PC-3 (cell line): ENCODE measurements at regions not wholly inside any gene's neighbourhood (a gene's known extent, or its start where the extent isn't known, plus 50 kb on each side); places are given as distances from the start of the nearest gene placed in this dataset.

Source experiments
- ATAC-seq: fragments of 200-7000 bp; cut with Tn5 transposase; 2 replicates; pipeline ENCODE4 v1.9.1; 2020; ENCODE audit warnings: mild to moderate bottlenecking, moderate library complexity
- BruUV-seq: library from RNA; stranded (reverse); fragments of 400-500 nt; replicated peaks from 2 replicates; lab custom pipeline; 2021; lab: Mats Ljungman, UMichigan
- CTCF ChIA-PET: fragments of 300-600 bp; sonication (Branson Sonifier 250); formaldehyde crosslinking; loops from one replicate; lab custom pipeline; 2022; ENCODE audit warnings: antibody characterized with exemption; lab: Charles Lee
- POLR2A ChIA-PET: fragments of 300-600 bp; sonication (Branson Sonifier 250); formaldehyde crosslinking; loops from one replicate; lab custom pipeline; 2022; ENCODE audit warnings: antibody characterized with exemption; ENCODE audit not compliant: unreplicated experiment; lab: Charles Lee
- DNase-seq: peaks from one replicate; pipeline ENCODE4 v3.0.0-alpha.2; 2015
- H2AFZ ChIP-seq: fragments of 300-600 bp; sonication (generic); 2 replicates; pipeline ENCODE4 v1.6.0; 2016; ENCODE audit warnings: antibody characterized with exemption, low read length
- H3F3A ChIP-seq: fragments of 300-600 bp; sonication (generic); one replicate; pipeline ENCODE4 v1.6.0; 2017; ENCODE audit warnings: antibody characterized with exemption, low read length, control low read depth, mild to moderate bottlenecking; ENCODE audit not compliant: unreplicated experiment
- H3K27ac ChIP-seq: fragments of 300-600 bp; sonication (generic); 2 replicates; pipeline ENCODE4 v1.5.1; 2016; ENCODE audit warnings: mild to moderate bottlenecking, low read length
- H3K27me3 ChIP-seq: fragments of 300-600 bp; sonication (generic); 2 replicates; pipeline ENCODE4 v1.6.1; 2016; ENCODE audit warnings: low read length, mixed read lengths
- H3K36me3 ChIP-seq: fragments of 300-600 bp; sonication (generic); 2 replicates; pipeline ENCODE4 v1.6.1; 2016; ENCODE audit warnings: low read depth, mixed run types, low read length, mixed read lengths
- H3K4me1 ChIP-seq: fragments of 300-600 bp; sonication (generic); 2 replicates; pipeline ENCODE4 v1.5.1; 2016; ENCODE audit warnings: low read length; ENCODE audit not compliant: insufficient read depth
- H3K4me2 ChIP-seq: fragments of 300-600 bp; sonication (generic); 2 replicates; pipeline ENCODE4 v1.6.0; 2016; ENCODE audit warnings: low read length
- H3K4me3 ChIP-seq: fragments of 300-600 bp; sonication (generic); 2 replicates; pipeline ENCODE4 v1.5.1; 2016; ENCODE audit warnings: mild to moderate bottlenecking, low read length, mixed read lengths
- H3K79me2 ChIP-seq: fragments of 300-600 bp; sonication (generic); 2 replicates; pipeline ENCODE4 v1.6.1; 2017; ENCODE audit warnings: low read length, mixed read lengths
- H3K9ac ChIP-seq: fragments of 300-600 bp; sonication (generic); 2 replicates; pipeline ENCODE4 v1.6.0; 2016; ENCODE audit warnings: mild to moderate bottlenecking, low read length
- H3K9me2 ChIP-seq: fragments of 300-600 bp; sonication (generic); replicated peaks from 2 replicates; pipeline ENCODE4 v1.6.1; 2016; ENCODE audit warnings: mixed run types, low read length, mixed read lengths
- H3K9me3 ChIP-seq: fragments of 300-600 bp; sonication (generic); 2 replicates; pipeline ENCODE4 v1.6.1; 2016; ENCODE audit warnings: low read length, mixed read lengths
- H4K20me1 ChIP-seq: fragments of 300-600 bp; sonication (generic); 2 replicates; pipeline ENCODE4 v1.6.1; 2016; ENCODE audit warnings: low read length, mixed read lengths
- CTCF ChIP-seq: fragments of 300-600 bp; sonication (generic); conservative IDR thresholded peaks from 2 replicates; pipeline ENCODE4 v1.5.1; 2017; ENCODE audit warnings: antibody characterized with exemption, low read depth, mild to moderate bottlenecking, low read length
- EZH2 ChIP-seq: fragments of 300-600 bp; sonication (generic); IDR thresholded peaks from one replicate; pipeline ENCODE4 v1.6.1; 2017; ENCODE audit warnings: antibody characterized with exemption, mild to moderate bottlenecking, low read length; ENCODE audit not compliant: unreplicated experiment
- EZH2phosphoT487 ChIP-seq: fragments of 300-600 bp; sonication (generic); IDR thresholded peaks from 2 replicates; pipeline ENCODE4 v1.6.1; 2018; ENCODE audit warnings: mild to moderate bottlenecking, antibody characterized with exemption, low read length, borderline replicate concordance
- intact Hi-C: fragments of 100-400 bp; cut with micrococcal nuclease; formaldehyde crosslinking; loops from 2 replicates; pipeline ENCODE4 v1.9.0; 2023

GRCh38 chr11:110802162-110802561 is 89.9 kb upstream of the ARHGAP20 start:
- TF ChIP-seq CTCF (no peak), EZH2 (no peak), EZH2phosphoT487 (no peak)
- Histone ChIP-seq H2AFZ (no peak overlapping the region), H4K20me1 (no peaks in the 10 kb centered on the region), H3F3A (no peaks in the 10 kb centered on the region), H3K9me3 (no peaks in the 10 kb centered on the region), H3K4me3 (no peak overlapping the region), H3K4me1 (no peaks in the 10 kb centered on the region), H3K9ac (no peak overlapping the region), H3K9me2 (no peaks in the 10 kb centered on the region), H3K36me3 (no peaks in the 10 kb centered on the region), H3K27me3 (peaks cover 31% of the 10 kb centered on the region; the same call in 1 of the 2 replicates), H3K79me2 (no peaks in the 10 kb centered on the region), H3K4me2 (no peak overlapping the region), H3K27ac (no peak overlapping the region)
- no peak for DNase-seq
- POLR2A ChIA-PET: no interaction called here
- intact Hi-C loops: no loop called here
- CTCF ChIA-PET: no interaction called here
- no TSS peak for BruUV-seq
- ATAC-seq: no peak

- H3K9ac ChIP-seq: no peak overlapping the region
- no peaks in the 10 kb centered on the region for H3K4me1 ChIP-seq
- H3K27ac ChIP-seq: no peak overlapping the region
- H3K36me3 ChIP-seq: no peaks in the 10 kb centered on the region
- H3K9me2 ChIP-seq: no peaks in the 10 kb centered on the region
- H3K4me3 ChIP-seq: no peak overlapping the region
- no peaks in the 10 kb centered on the region for H3F3A ChIP-seq
- H2AFZ ChIP-seq: no peak overlapping the region
- no peak for DNase-seq
- H3K79me2 ChIP-seq: no peaks in the 10 kb centered on the region
- intact Hi-C loops: no loop called here
- POLR2A ChIA-PET: no interaction called here
- H3K27me3 ChIP-seq: peaks cover 33% of the 10 kb centered on the region; the same call in 1 of the 2 replicates
- ATAC-seq: no peak
- no TSS peak for BruUV-seq
- CTCF ChIA-PET: no interaction called here
- no peak for TF ChIP-seq CTCF
- no peaks in the 10 kb centered on the region for H4K20me1 ChIP-seq
- no peak overlapping the region for H3K4me2 ChIP-seq
- H3K9me3 ChIP-seq: no peaks in the 10 kb centered on the region
These were observed 89.1 kb upstream of the ARHGAP20 start for GRCh38 chr11:110801328-110801727.

- Histone ChIP-seq H3K27me3 (peaks cover 41% of the 10 kb centered on the region), H2AFZ (no peak overlapping the region), H3K4me2 (no peak overlapping the region), H3K4me1 (no peaks in the 10 kb centered on the region), H3K9me3 (no peaks in the 10 kb centered on the region), H3K79me2 (no peaks in the 10 kb centered on the region), H4K20me1 (no peaks in the 10 kb centered on the region), H3K27ac (no peak overlapping the region), H3K36me3 (no peaks in the 10 kb centered on the region), H3K9me2 (no peaks in the 10 kb centered on the region), H3F3A (no peaks in the 10 kb centered on the region), H3K9ac (no peak overlapping the region), H3K4me3 (no peak overlapping the region)
- ChIA-PET CTCF (no interaction called here), POLR2A (no interaction called here)
- no TSS peak for BruUV-seq
- DNase-seq (no peak), ATAC-seq (no peak)
- intact Hi-C loops: no loop called here
- TF ChIP-seq EZH2phosphoT487: no peak
- no peak for TF ChIP-seq EZH2
- TF ChIP-seq CTCF: no peak
These were observed 86.1 kb upstream of the ARHGAP20 start for GRCh38 chr11:110798201-110798900.
